Esophagus (tissue), 2 donors: ENCODE measurements at regions not wholly inside any gene's neighbourhood (a gene's known extent, or its start where the extent isn't known, plus 50 kb on each side); places are given as distances from the start of the nearest gene placed in this dataset.
A peak's percentile ranks its signal among the peaks of the same experiment; 100 is the strongest.

Experiments used
- H3K27ac ChIP-seq, 2 donors: one replicate each; pipeline ENCODE4 v1.5.1; 2013; ENCODE audit warnings: low read depth in 2 of 2, mild to moderate bottlenecking in 2 of 2, inconsistent platforms in 1 of 2, low read length in 1 of 2, moderate library complexity in 1 of 2
- H3K27me3 ChIP-seq, 2 donors: one replicate each; pipeline ENCODE4 v1.6.1; 2013; ENCODE audit warnings: low read length in 2 of 2, control low read depth in 1 of 2, mild to moderate bottlenecking in 1 of 2; ENCODE audit not compliant: insufficient read depth in 2 of 2, control insufficient read depth in 1 of 2
- H3K36me3 ChIP-seq, 2 donors: one replicate each; pipeline ENCODE4 v1.6.1; 2013; ENCODE audit warnings: low read length in 1 of 2; ENCODE audit not compliant: control insufficient read depth in 2 of 2, insufficient read depth in 2 of 2
- H3K4me1 ChIP-seq, 2 donors: one replicate each; pipeline ENCODE4 v1.6.1; 2013; ENCODE audit warnings: low read length in 1 of 2; ENCODE audit not compliant: control insufficient read depth in 2 of 2, insufficient read depth in 2 of 2
- H3K4me3 ChIP-seq, 2 donors: one replicate each; pipeline ENCODE4 v1.5.1; 2013; ENCODE audit warnings: low read length in 2 of 2, mild to moderate bottlenecking in 2 of 2, low read depth in 1 of 2, moderate library complexity in 1 of 2
- H3K9me3 ChIP-seq, 2 donors: one replicate each; pipeline ENCODE4 v1.6.1; 2013; ENCODE audit warnings: mild to moderate bottlenecking in 2 of 2, low read depth in 1 of 2, low read length in 1 of 2, moderate library complexity in 1 of 2; ENCODE audit not compliant: control insufficient read depth in 2 of 2, insufficient read depth in 1 of 2
- WGBS, 2 donors: extraction: QIAGEN DNeasy Blood & Tissue Kit; methylation state at CpG; one replicate each; pipeline ENCODE4 v1.1.7; 2013; 5-methylcytosine and 5-hydroxymethylcytosine counted together
- donor health status: healthy with polysubstance abuse.
- donor health status: Bipolar disorder and iron deficiency.

- 40 to 48% methylated on average over 2 of the region's 2 CpGs for WGBS, 2 donors
- Histone ChIP-seq H3K4me3 (no peak overlapping the region), H3K36me3 (no peaks in the 10 kb centered on the region), H3K27ac (no peak overlapping the region), H3K4me1 (no peaks in the 10 kb centered on the region), H3K9me3 (no peaks in the 10 kb centered on the region), H3K27me3 (no peaks in the 10 kb centered on the region)
These were observed 179.9 kb downstream of the PCSK1 start for GRCh38 chr5:96253140-96253539.

GRCh38 chr5:96252596-96252995, 180.5 kb downstream of the PCSK1 start:
- H3K4me1 ChIP-seq: peaks cover 0 to 3% of the 10 kb centered on the region in 2 donors

GRCh38 chr5:96250782-96251181, 182.3 kb downstream of the PCSK1 start:
- WGBS, 2 donors: 85 to 91% methylated on average over 2 of the region's 2 CpGs
- Histone ChIP-seq H3K4me3 (no peak overlapping the region), H3K9me3 (no peaks in the 10 kb centered on the region), H3K36me3 (no peaks in the 10 kb centered on the region), H3K4me1 (peaks cover 0 to 3% of the 10 kb centered on the region in 2 donors), H3K27me3 (no peaks in the 10 kb centered on the region), H3K27ac (no peak overlapping the region)

More at GRCh38 chr5:96252596-96252995, 180.5 kb downstream of the PCSK1 start:
- Histone ChIP-seq H3K27ac (no peak overlapping the region), H3K27me3 (no peaks in the 10 kb centered on the region), H3K9me3 (no peaks in the 10 kb centered on the region), H3K4me3 (no peak overlapping the region), H3K36me3 (no peaks in the 10 kb centered on the region)
- 61 to 77% methylated on average over 4 of the region's 4 CpGs for WGBS, 2 donors

- H3K27ac ChIP-seq: peak overlapping the region; percentile 81 to 92
These were observed 184.9 kb downstream of the PCSK1 start for GRCh38 chr5:96248131-96248530.

GRCh38 chr5:96247708-96248107, 185.3 kb downstream of the PCSK1 start:
- H3K9me3 ChIP-seq: no peaks in the 10 kb centered on the region
- 26 to 30% methylated on average over 2 of the region's 2 CpGs for WGBS, 2 donors
- H3K27ac ChIP-seq: peak overlapping the region; percentile 81 to 92
- H3K4me1 ChIP-seq: peaks cover 0 to 3% of the 10 kb centered on the region in 2 donors
- H3K4me3 ChIP-seq: no peak overlapping the region
- no peaks in the 10 kb centered on the region for H3K27me3 ChIP-seq
- no peaks in the 10 kb centered on the region for H3K36me3 ChIP-seq

More at GRCh38 chr5:96248131-96248530, 184.9 kb downstream of the PCSK1 start:
- no peak overlapping the region for H3K4me3 ChIP-seq
- 39 to 54% methylated on average over 3 of the region's 3 CpGs for WGBS, 2 donors
- peaks cover 0 to 3% of the 10 kb centered on the region in 2 donors for H3K4me1 ChIP-seq
- no peaks in the 10 kb centered on the region for H3K9me3 ChIP-seq
- no peaks in the 10 kb centered on the region for H3K36me3 ChIP-seq
- no peaks in the 10 kb centered on the region for H3K27me3 ChIP-seq

- no peaks in the 10 kb centered on the region for H3K36me3 ChIP-seq
- 19 to 40% methylated on average over 4 of the region's 4 CpGs for WGBS, 2 donors
- no peaks in the 10 kb centered on the region for H3K9me3 ChIP-seq
- H3K27ac ChIP-seq: peak overlapping the region; percentile 81 to 92
- no peaks in the 10 kb centered on the region for H3K27me3 ChIP-seq
- no peak overlapping the region for H3K4me3 ChIP-seq
- H3K4me1 ChIP-seq: peaks cover 0 to 3% of the 10 kb centered on the region in 2 donors
These were observed 185.8 kb downstream of the PCSK1 start for GRCh38 chr5:96247097-96247701.

GRCh38 chr5:96245140-96246091, 187.6 kb downstream of the PCSK1 start:
- 72 to 86% methylated on average over 4 of the region's 4 CpGs for WGBS, 2 donors
- no peak overlapping the region for H3K27ac ChIP-seq
- no peaks in the 10 kb centered on the region for H3K9me3 ChIP-seq
- no peaks in the 10 kb centered on the region for H3K27me3 ChIP-seq
- H3K4me3 ChIP-seq: no peak overlapping the region
- no peaks in the 10 kb centered on the region for H3K36me3 ChIP-seq
- peaks cover 0 to 3% of the 10 kb centered on the region in 2 donors for H3K4me1 ChIP-seq

GRCh38 chr5:96244696-96245095, 188.4 kb downstream of the PCSK1 start:
- 62 to 71% methylated on average over 2 of the region's 2 CpGs for WGBS, 2 donors
- H3K36me3 ChIP-seq: no peaks in the 10 kb centered on the region
- H3K27ac ChIP-seq: no peak overlapping the region
- peaks cover 0 to 3% of the 10 kb centered on the region in 2 donors for H3K4me1 ChIP-seq
- no peaks in the 10 kb centered on the region for H3K9me3 ChIP-seq
- H3K27me3 ChIP-seq: no peaks in the 10 kb centered on the region
- H3K4me3 ChIP-seq: no peak overlapping the region

- Histone ChIP-seq H3K9me3 (no peaks in the 10 kb centered on the region), H3K27me3 (no peaks in the 10 kb centered on the region), H3K27ac (no peak overlapping the region), H3K4me3 (no peak overlapping the region), H3K4me1 (peaks cover 0 to 3% of the 10 kb centered on the region in 2 donors), H3K36me3 (no peaks in the 10 kb centered on the region)
- 56 to 80% methylated on average over 1 of the region's 1 CpG for WGBS, 2 donors
These were observed 189.2 kb downstream of the PCSK1 start for GRCh38 chr5:96243862-96244261.
